Mucosa of descending colon (tissue), 3 donors: ENCODE measurements at regions not wholly inside any gene's neighbourhood (a gene's known extent, or its start where the extent isn't known, plus 50 kb on each side); places are given as distances from the start of the nearest gene placed in this dataset.
"Not testable (repeated sequence)": the region's sequence is repeated elsewhere in the genome, so short reads cannot be mapped to it uniquely, and the experiment has no call there.

Source experiments
- ATAC-seq: fragments of 200-7000 bp; cut with Tn5 transposase; one replicate; pipeline ENCODE4 v1.9.1; 2020; ENCODE audit warnings: mild to moderate bottlenecking, moderate library complexity
- DNase-seq, 3 donors: peaks; one replicate each; pipeline ENCODE4 v3.0.0-alpha.2; 2020
- H3K36me3 ChIP-seq: fragments of 200-600 bp; one replicate; pipeline ENCODE4 v1.8.0; 2021; ENCODE audit warnings: low read depth, mild to moderate bottlenecking
- H3K4me1 ChIP-seq: fragments of 200-600 bp; one replicate; pipeline ENCODE4 v1.8.0; 2021; ENCODE audit warnings: low read depth, mild to moderate bottlenecking
- H3K4me3 ChIP-seq: fragments of 200-600 bp; one replicate; pipeline ENCODE4 v1.8.0; 2021; ENCODE audit warnings: mild to moderate bottlenecking
- H3K9me3 ChIP-seq: fragments of 200-600 bp; one replicate; pipeline ENCODE4 v1.8.0; 2021; ENCODE audit warnings: mild to moderate bottlenecking
- CTCF ChIP-seq: fragments of 200-600 bp; IDR thresholded peaks from one replicate; pipeline ENCODE4 v1.8.0; 2022; ENCODE audit warnings: antibody characterized with exemption, mild to moderate bottlenecking
- intact Hi-C, 2 donors: fragments of 100-400 bp; cut with DNase I in 1 of 2; cut with micrococcal nuclease in 1 of 2; formaldehyde crosslinking; loops; one replicate each; pipeline versions ENCODE4 v1.11.0 to v1.11.1; 2022; cut with DNase I, micrococcal nuclease
- donor health status: DM: no; HTN: no; CAD: no; lungs with moderate emphysema.
- donor health status: DM: no; HTN: no; CAD: no.
- donor health status: DM: no; HTN: yes; CAD: no.

- H3K4me1 ChIP-seq, intact Hi-C loops, DNase-seq, ATAC-seq, H3K4me3 ChIP-seq, H3K36me3 ChIP-seq: not testable (repeated sequence)
- peaks cover 11% of the 10 kb centered on the region for H3K9me3 ChIP-seq
Measured at GRCh38 chr1:86633306-86633838, 71.0 kb upstream of the SH3GLB1 start.

- Histone ChIP-seq H3K4me3 (no peak overlapping the region), H3K4me1 (no peaks in the 10 kb centered on the region), H3K9me3 (peaks cover 11% of the 10 kb centered on the region), H3K36me3 (no peaks in the 10 kb centered on the region)
- DNase-seq: no peak
- TF ChIP-seq CTCF: no peak
- ATAC-seq: no peak
- intact Hi-C loops: no loop called here
Measured at GRCh38 chr1:86633921-86634320, 70.5 kb upstream of the SH3GLB1 start.

- no peak overlapping the region for H3K4me3 ChIP-seq
- no peaks in the 10 kb centered on the region for H3K36me3 ChIP-seq
- ATAC-seq (no peak), DNase-seq (no peak)
- peaks cover 7% of the 10 kb centered on the region for H3K9me3 ChIP-seq
- H3K4me1 ChIP-seq: no peaks in the 10 kb centered on the region
- intact Hi-C loops: no loop called here
- no peak for TF ChIP-seq CTCF
Measured at GRCh38 chr1:86636898-86637297, 67.5 kb upstream of the SH3GLB1 start.

GRCh38 chr1:86640161-86640670, 64.2 kb upstream of the SH3GLB1 start:
- Histone ChIP-seq H3K4me3 (no peak overlapping the region), H3K9me3 (no peaks in the 10 kb centered on the region), H3K4me1 (no peaks in the 10 kb centered on the region), H3K36me3 (no peaks in the 10 kb centered on the region)
- TF ChIP-seq CTCF: no peak
- intact Hi-C loops: no loop called here
- ATAC-seq (no peak), DNase-seq (no peak)

GRCh38 chr1:86641318-86641717, 63.1 kb upstream of the SH3GLB1 start:
- intact Hi-C loops: no loop called here
- no peak for TF ChIP-seq CTCF
- no peak for ATAC-seq

GRCh38 chr1:86644655-86645054, 59.7 kb upstream of the SH3GLB1 start:
- H3K4me3 ChIP-seq, ATAC-seq, H3K4me1 ChIP-seq, H3K9me3 ChIP-seq, H3K36me3 ChIP-seq, intact Hi-C loops, DNase-seq: not testable (repeated sequence)

More at GRCh38 chr1:86641318-86641717, 63.1 kb upstream of the SH3GLB1 start:
- Histone ChIP-seq H3K36me3 (no peaks in the 10 kb centered on the region), H3K4me3 (no peak overlapping the region), H3K9me3 (no peaks in the 10 kb centered on the region), H3K4me1 (no peaks in the 10 kb centered on the region)
- DNase-seq: no peak

- H3K4me1 ChIP-seq: no peaks in the 10 kb centered on the region
- H3K36me3 ChIP-seq: no peaks in the 10 kb centered on the region
- intact Hi-C loops: no loop called here
- no peak for ATAC-seq
- H3K9me3 ChIP-seq: no peaks in the 10 kb centered on the region
- no peak overlapping the region for H3K4me3 ChIP-seq
- no peak for TF ChIP-seq CTCF
- no peak for DNase-seq
Measured at GRCh38 chr1:86645851-86646250, 58.5 kb upstream of the SH3GLB1 start.
